ENCODE measurements at regions not wholly inside any gene's neighbourhood (a gene's known extent, or its start where the extent isn't known, plus 50 kb on each side); places are given as distances from the start of the nearest gene placed in this dataset. TPM values are rescaled to one million over a fixed set of nuclear protein-coding genes. Genes with fewer than 3 reads are reported as not detected.

- Histone ChIP-seq H3K4me3 (ENCODE audit: low read length) (no peak overlapping the region), H3K4me2 (ENCODE audit: low read length) (no peak overlapping the region), H3K36me3 (ENCODE audit: insufficient read depth, low read length) (no peaks in the 10 kb centered on the region), H3K9me3 (replicated peaks; ENCODE audit: low read length) (no peaks in the 10 kb centered on the region), H3K9ac (ENCODE audit: low read depth, low read length) (no peak overlapping the region), H3K4me1 (ENCODE audit: control insufficient read depth, insufficient read depth, low read length) (no peaks in the 10 kb centered on the region), H3K27me3 (ENCODE audit: control insufficient read depth, insufficient read depth, low read length) (no peaks in the 10 kb centered on the region)
Observed at GRCh38 chr3:76958861-76959260, 81.0 kb upstream of the ROBO2 start.

GRCh38 chr3:76961284-76961683, 78.6 kb upstream of the ROBO2 start:
- no peak overlapping the region for H3K4me3 ChIP-seq (ENCODE audit: low read length)
- no peaks in the 10 kb centered on the region for H3K36me3 ChIP-seq (ENCODE audit: insufficient read depth, low read length)
- H3K4me2 ChIP-seq (ENCODE audit: low read length) = no peak overlapping the region
- no peaks in the 10 kb centered on the region for H3K4me1 ChIP-seq (ENCODE audit: control insufficient read depth, insufficient read depth, low read length)
- H3K9ac ChIP-seq (ENCODE audit: low read depth, low read length) = no peak overlapping the region
- no peaks in the 10 kb centered on the region for H3K9me3 ChIP-seq (replicated peaks; ENCODE audit: low read length)
- no peaks in the 10 kb centered on the region for H3K27me3 ChIP-seq (ENCODE audit: control insufficient read depth, insufficient read depth, low read length)

GRCh38 chr3:76965122-76965725, 74.7 kb upstream of the ROBO2 start:
- no peaks in the 10 kb centered on the region for H3K4me1 ChIP-seq (ENCODE audit: control insufficient read depth, insufficient read depth, low read length)
- no peaks in the 10 kb centered on the region for H3K36me3 ChIP-seq (ENCODE audit: insufficient read depth, low read length)
- no peak overlapping the region for H3K9ac ChIP-seq (ENCODE audit: low read depth, low read length)
- H3K27me3 ChIP-seq (ENCODE audit: control insufficient read depth, insufficient read depth, low read length) = no peaks in the 10 kb centered on the region
- H3K4me3 ChIP-seq (ENCODE audit: low read length) = no peak overlapping the region
- H3K4me2 ChIP-seq (ENCODE audit: low read length) = no peak overlapping the region
- H3K9me3 ChIP-seq (replicated peaks; ENCODE audit: low read length) = no peaks in the 10 kb centered on the region

- Histone ChIP-seq H3K27me3 (ENCODE audit: control insufficient read depth, insufficient read depth, low read length) (no peaks in the 10 kb centered on the region), H3K4me2 (ENCODE audit: low read length) (no peak overlapping the region), H3K9me3 (replicated peaks; ENCODE audit: low read length) (no peaks in the 10 kb centered on the region), H3K4me1 (ENCODE audit: control insufficient read depth, insufficient read depth, low read length) (no peaks in the 10 kb centered on the region), H3K9ac (ENCODE audit: low read depth, low read length) (no peak overlapping the region), H3K36me3 (ENCODE audit: insufficient read depth, low read length) (no peaks in the 10 kb centered on the region), H3K4me3 (ENCODE audit: low read length) (no peak overlapping the region)
Observed at GRCh38 chr3:76969471-76969870, 70.4 kb upstream of the ROBO2 start.

- no peak overlapping the region for H3K9ac ChIP-seq (ENCODE audit: low read depth, low read length)
- H3K36me3 ChIP-seq (ENCODE audit: insufficient read depth, low read length) = no peaks in the 10 kb centered on the region
- no peaks in the 10 kb centered on the region for H3K9me3 ChIP-seq (replicated peaks; ENCODE audit: low read length)
- no peaks in the 10 kb centered on the region for H3K4me1 ChIP-seq (ENCODE audit: control insufficient read depth, insufficient read depth, low read length)
- H3K4me3 ChIP-seq (ENCODE audit: low read length) = no peak overlapping the region
- no peak overlapping the region for H3K4me2 ChIP-seq (ENCODE audit: low read length)
- H3K27me3 ChIP-seq (ENCODE audit: control insufficient read depth, insufficient read depth, low read length) = no peaks in the 10 kb centered on the region
Observed at GRCh38 chr3:76969996-76970615, 69.8 kb upstream of the ROBO2 start.

- H3K9me3 ChIP-seq (replicated peaks; ENCODE audit: low read length) = no peaks in the 10 kb centered on the region
- H3K4me1 ChIP-seq (ENCODE audit: control insufficient read depth, insufficient read depth, low read length) = no peaks in the 10 kb centered on the region
- H3K9ac ChIP-seq (ENCODE audit: low read depth, low read length) = no peak overlapping the region
- H3K27me3 ChIP-seq (ENCODE audit: control insufficient read depth, insufficient read depth, low read length) = no peaks in the 10 kb centered on the region
- H3K4me2 ChIP-seq (ENCODE audit: low read length) = no peak overlapping the region
- H3K4me3 ChIP-seq (ENCODE audit: low read length) = no peak overlapping the region
- H3K36me3 ChIP-seq (ENCODE audit: insufficient read depth, low read length) = no peaks in the 10 kb centered on the region
Observed at GRCh38 chr3:76972624-76973296, 67.1 kb upstream of the ROBO2 start.

- H3K4me2 ChIP-seq (ENCODE audit: low read length) = no peak overlapping the region
- H3K4me3 ChIP-seq (ENCODE audit: low read length) = no peak overlapping the region
- H3K9me3 ChIP-seq (replicated peaks; ENCODE audit: low read length) = no peaks in the 10 kb centered on the region
Observed at GRCh38 chr3:76976996-76977395, 62.9 kb upstream of the ROBO2 start.

GRCh38 chr3:76985645-76986044, 54.3 kb upstream of the ROBO2 start:
- Histone ChIP-seq H3K36me3 (ENCODE audit: insufficient read depth, low read length) (no peaks in the 10 kb centered on the region), H3K4me1 (ENCODE audit: control insufficient read depth, insufficient read depth, low read length) (no peaks in the 10 kb centered on the region), H3K4me2 (ENCODE audit: low read length) (no peak overlapping the region), H3K9ac (ENCODE audit: low read depth, low read length) (no peak overlapping the region), H3K27me3 (ENCODE audit: control insufficient read depth, insufficient read depth, low read length) (no peaks in the 10 kb centered on the region), H3K9me3 (replicated peaks; ENCODE audit: low read length) (peaks cover 2% of the 10 kb centered on the region), H3K4me3 (ENCODE audit: low read length) (no peak overlapping the region)

More at GRCh38 chr3:76976996-76977395, 62.9 kb upstream of the ROBO2 start:
- Histone ChIP-seq H3K27me3 (ENCODE audit: control insufficient read depth, insufficient read depth, low read length) (no peaks in the 10 kb centered on the region), H3K36me3 (ENCODE audit: insufficient read depth, low read length) (no peaks in the 10 kb centered on the region), H3K4me1 (ENCODE audit: control insufficient read depth, insufficient read depth, low read length) (no peaks in the 10 kb centered on the region), H3K9ac (ENCODE audit: low read depth, low read length) (no peak overlapping the region)

GRCh38 chr3:76986876-76987474, 52.9 kb upstream of the ROBO2 start:
- Histone ChIP-seq H3K9me3 (replicated peaks; ENCODE audit: low read length) (peaks cover 2% of the 10 kb centered on the region), H3K4me2 (ENCODE audit: low read length) (no peak overlapping the region), H3K36me3 (ENCODE audit: insufficient read depth, low read length) (no peaks in the 10 kb centered on the region), H3K9ac (ENCODE audit: low read depth, low read length) (no peak overlapping the region), H3K4me1 (ENCODE audit: control insufficient read depth, insufficient read depth, low read length) (no peaks in the 10 kb centered on the region), H3K27me3 (ENCODE audit: control insufficient read depth, insufficient read depth, low read length) (no peaks in the 10 kb centered on the region), H3K4me3 (ENCODE audit: low read length) (no peak overlapping the region)

Small RNAs in the stretch of these regions (small RNA-seq; reads per million reads assigned to genes)
- gene RF00019 = not detected
